AG09309 (cell line): ENCODE measurements at regions not wholly inside any gene's neighbourhood (a gene's known extent, or its start where the extent isn't known, plus 50 kb on each side); places are given as distances from the start of the nearest gene placed in this dataset.

Source experiments
- DNase-seq: peaks from one replicate; pipeline ENCODE4 v3.0.0-alpha.2; 2010; ENCODE audit warnings: low read depth
- H3K4me3 ChIP-seq: 2 replicates; pipeline ENCODE4 v1.5.1; 2011; ENCODE audit warnings: mild to moderate bottlenecking, low read depth, low read length, moderate library complexity; ENCODE audit not compliant: control insufficient read depth
- TF ChIP-seq, protein P1 (sequence below): IDR thresholded peaks from 2 replicates; pipeline ENCODE4 v1.5.1; 2011; ENCODE audit warnings: mild to moderate bottlenecking, low read depth, low read length, inconsistent platforms; ENCODE audit not compliant: insufficient read depth, control insufficient read depth; ENCODE audit errors: missing control alignments

DNA sequence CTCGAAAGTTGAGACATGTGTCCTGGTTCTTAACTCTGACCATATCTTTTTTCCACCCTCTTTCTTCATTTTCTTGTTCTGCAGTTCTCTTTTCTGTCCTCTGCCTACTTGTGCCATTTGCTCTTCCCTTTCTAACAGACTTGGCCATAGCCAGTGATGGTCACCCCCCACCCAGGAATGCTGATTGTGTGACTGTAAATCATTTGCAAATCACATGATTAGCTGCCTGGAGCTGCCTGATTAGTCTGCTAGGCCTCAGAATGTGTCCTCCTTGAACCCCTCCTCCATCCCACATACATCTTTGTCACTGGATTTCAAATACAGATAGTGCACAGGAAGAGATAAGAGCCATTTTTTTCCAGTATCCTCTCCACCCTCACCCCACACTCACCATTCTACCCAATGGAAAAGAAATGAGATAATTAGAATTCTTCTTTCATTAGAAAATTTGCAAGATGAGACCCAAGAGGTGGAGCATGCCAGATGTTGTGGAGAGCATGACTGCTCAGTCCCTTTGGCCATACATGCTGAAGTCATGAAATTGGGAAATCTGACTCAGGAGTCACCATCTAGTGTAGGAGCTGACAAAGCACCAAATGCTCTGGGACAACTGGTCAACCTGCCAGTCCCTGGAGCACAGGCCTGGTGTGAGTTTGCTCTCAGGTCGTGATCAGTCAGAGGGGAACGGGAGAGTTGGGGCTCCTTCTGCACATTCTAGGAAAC lies 538.2 kb downstream of the CCDC171 start:
- no peak for DNase-seq
- TF ChIP-seq, protein P1, sequence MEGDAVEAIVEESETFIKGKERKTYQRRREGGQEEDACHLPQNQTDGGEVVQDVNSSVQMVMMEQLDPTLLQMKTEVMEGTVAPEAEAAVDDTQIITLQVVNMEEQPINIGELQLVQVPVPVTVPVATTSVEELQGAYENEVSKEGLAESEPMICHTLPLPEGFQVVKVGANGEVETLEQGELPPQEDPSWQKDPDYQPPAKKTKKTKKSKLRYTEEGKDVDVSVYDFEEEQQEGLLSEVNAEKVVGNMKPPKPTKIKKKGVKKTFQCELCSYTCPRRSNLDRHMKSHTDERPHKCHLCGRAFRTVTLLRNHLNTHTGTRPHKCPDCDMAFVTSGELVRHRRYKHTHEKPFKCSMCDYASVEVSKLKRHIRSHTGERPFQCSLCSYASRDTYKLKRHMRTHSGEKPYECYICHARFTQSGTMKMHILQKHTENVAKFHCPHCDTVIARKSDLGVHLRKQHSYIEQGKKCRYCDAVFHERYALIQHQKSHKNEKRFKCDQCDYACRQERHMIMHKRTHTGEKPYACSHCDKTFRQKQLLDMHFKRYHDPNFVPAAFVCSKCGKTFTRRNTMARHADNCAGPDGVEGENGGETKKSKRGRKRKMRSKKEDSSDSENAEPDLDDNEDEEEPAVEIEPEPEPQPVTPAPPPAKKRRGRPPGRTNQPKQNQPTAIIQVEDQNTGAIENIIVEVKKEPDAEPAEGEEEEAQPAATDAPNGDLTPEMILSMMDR: no peak
- no peak overlapping the region for H3K4me3 ChIP-seq

DNA sequence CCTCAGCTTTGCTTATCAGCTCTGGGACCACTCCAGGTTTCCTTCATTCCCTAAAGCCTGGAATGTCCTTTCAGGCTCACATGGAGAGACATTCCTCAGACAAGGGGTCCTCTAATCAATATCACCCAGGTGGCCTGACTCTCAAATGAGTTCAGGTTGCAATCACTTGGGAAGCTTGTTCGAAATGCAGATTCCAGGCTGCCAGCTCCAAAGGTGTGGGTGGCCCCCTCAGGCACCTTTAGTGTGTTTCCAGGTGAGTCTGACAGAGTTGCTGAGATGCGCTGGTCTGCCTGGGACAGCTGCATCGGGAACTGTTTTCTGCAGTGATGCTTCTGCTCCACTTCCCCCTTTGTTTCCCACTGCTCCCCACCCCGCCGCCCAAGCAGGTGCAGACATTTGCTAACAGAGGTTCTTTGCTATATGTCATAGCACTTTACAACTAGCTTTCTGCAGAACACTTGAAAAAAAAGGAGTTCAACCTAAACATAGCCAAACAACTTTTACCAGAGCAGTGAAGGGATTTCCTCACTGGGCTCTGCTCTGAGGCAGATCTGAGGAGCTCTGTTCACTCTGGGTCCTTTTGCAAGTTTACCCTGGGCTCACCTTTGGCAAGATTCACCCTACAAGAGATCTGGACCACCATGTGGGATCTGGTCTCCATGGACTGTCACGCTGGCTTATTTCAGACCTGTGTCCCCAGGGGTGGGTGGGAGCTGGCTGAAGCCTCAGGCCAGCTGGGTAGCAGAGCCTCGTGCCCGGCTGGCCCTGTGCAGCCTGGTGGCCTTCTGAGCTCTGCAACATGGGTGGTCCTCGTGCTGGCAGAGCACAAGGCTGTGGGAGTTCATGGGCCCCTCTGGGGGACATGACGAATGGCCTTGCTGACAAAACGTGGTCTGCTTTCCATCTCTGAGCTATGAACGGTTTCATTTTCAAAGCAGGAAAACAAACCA lies 539.6 kb downstream of the CCDC171 start:
- H3K4me3 ChIP-seq: no peak overlapping the region
- TF ChIP-seq, protein P1: no peak
- no peak for DNase-seq

DNA sequence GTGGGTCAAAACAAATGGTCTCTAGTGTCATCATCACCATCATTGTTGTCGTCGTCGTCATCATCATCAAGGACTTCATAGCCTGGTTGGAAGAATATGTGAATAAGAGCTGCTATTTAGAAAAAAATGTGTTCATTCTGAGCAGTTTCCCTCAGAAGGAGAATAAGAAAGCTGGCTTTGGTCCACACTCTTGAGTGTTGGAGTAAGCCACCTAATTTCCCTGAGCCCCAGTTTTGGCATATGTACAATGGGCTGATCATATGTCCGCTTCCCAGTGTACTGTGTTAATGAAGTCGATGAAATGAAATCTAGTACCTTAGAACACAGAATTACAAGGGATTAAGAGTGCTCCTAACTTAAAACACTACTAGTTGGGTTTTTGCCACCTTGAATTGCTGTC lies 545.5 kb downstream of the CCDC171 start:
- TF ChIP-seq, protein P1: no peak
- H3K4me3 ChIP-seq: no peak overlapping the region
- DNase-seq: no peak

DNA sequence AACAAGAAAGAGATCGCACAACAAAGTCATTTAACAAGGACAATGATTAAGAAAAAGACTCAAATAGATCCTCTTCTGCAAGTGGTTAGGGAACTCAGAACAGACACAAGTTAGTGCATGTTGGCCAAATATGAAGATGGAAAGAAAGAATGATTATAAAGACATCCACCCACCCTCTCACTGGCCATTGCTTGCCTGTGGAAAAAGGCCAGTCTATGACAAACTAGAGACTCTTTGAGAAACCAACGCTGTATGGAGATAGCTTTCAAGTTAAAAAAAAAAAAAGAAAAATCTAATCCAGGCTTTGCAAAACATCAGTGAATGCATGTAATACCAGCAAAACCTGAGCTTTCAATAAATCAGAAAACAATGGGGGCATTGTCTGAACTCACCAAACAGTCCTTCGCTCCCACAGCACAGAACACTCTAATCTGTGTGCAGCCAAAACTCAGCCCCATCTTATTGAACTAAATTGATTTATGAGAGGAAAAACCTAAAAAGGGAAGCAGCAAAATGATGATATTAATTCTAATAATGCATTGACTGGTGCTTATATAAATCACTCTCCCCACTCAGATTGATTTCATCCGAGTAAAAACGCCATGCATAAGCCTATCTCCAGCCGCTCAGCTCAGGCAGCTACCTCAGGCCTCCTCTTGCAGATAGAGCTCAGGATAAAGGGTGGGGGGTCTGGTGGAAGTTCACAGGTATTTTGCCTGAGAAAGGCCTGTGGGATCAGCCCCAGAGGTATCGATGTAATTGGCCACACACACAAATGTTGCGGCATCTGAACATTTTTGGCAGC lies 547.1 kb downstream of the CCDC171 start:
- TF ChIP-seq, protein P1: no peak
- no peak overlapping the region for H3K4me3 ChIP-seq
- DNase-seq: no peak

DNA sequence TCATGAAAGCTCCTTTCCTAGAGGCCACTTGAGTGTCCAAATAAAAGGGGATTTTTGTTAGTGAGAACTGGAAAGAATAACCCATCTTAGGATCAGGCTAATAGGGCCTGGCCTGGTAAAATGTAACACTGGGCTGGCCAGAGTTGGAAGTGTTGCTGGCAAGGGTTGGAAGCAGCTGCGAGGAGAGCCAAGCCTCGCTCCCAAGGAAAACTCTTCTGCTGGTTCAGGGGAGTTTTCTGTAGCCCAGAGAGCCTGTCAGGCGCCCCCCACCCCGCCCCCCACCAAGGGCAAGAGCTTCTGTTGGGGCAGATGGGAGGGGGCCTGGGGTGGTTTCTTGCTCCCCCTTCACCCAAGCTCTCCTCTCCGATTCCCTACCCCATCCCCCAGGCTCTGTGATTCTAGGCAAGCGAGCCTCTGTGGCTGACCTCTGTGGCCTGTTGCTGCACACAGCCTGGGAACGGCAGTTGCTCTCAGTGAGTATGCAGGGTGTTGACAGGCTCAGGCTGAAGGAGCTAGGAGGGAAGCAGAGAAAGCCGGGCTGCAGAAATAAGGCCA lies 547.8 kb downstream of the CCDC171 start:
- TF ChIP-seq, protein P1: no peak
- no peak overlapping the region for H3K4me3 ChIP-seq
- no peak for DNase-seq

DNA sequence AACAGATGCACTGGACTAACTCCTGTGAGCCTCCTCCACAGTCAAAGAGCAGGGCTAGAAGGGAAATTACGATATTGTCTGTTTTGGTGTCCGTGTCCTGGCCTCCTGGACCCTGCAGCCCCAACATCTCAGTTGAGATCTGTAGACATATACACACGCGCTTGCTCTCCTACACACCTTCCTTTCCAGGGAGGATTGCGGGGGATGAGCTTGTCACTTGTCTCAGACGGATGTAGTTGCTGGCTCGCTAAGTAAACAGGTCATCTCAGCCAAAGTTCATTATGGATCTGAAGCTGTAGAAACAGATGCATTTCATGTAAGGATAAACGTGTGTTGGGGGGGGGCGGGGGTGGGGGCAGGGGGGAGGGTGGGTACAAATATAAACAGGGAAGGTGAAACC lies 549.3 kb downstream of the CCDC171 start:
- H3K4me3 ChIP-seq: no peak overlapping the region
- TF ChIP-seq, protein P1: no peak
- no peak for DNase-seq
